OCI-LY3 (cell line): ENCODE measurements at regions not wholly inside any gene's neighbourhood (a gene's known extent, or its start where the extent isn't known, plus 50 kb on each side); places are given as distances from the start of the nearest gene placed in this dataset.

Experiments used
- EZH2phosphoT487 ChIP-seq: fragments of 200-600 bp; shearing (Covaris generic); IDR thresholded peaks from 2 replicates; pipeline ENCODE4 v1.6.1; 2018; ENCODE audit warnings: antibody characterized with exemption, mixed run types, low read depth
- TF ChIP-seq, protein P1 (sequence below): fragments of 200-600, 300-600 bp; sonication (generic); IDR thresholded peaks from 2 replicates; pipeline ENCODE4 v1.5.1; 2014; ENCODE audit warnings: antibody characterized with exemption, low read length, low read depth

DNA sequence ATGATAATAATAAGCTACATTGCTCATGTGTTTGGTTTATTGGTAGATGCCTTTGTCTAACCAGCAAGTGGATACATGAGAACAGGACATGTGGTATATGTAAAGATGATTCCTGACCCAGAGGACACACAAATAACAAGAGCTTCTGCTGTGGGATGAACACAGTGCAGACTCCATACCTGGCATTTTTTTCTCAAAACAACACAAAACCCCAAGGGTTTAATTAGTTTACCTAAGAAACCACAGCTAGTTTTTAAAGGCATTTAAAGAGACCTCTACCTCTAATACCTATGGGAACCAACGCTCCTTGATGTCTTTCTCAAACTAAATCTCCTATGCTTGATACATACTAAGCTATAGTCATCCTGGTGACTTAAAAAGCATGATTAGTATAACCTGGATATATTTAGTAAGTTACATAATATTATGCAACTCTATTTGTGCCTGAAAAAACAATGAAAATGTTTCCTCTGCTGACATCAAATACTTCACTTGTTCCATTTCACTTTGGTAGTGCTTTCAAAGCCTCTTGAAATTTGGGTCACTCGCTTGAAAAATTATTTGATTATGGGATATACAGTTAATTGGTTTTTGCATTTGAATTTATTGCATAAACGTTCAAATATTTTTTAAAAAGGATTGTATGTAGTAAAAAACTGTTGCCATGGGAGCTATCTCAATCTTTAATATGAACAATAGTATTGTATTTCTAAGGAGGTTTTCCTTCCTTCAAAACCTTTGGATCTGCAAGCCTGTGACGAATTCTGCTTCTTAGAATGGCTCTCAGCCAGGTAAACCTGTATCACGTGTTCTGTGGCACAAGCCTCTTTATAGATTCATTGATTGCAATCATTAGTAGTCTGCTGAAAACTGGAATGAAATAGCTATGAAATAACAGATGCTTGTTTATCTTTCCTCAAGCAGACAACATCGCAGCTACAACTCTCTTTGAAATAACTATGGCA, 233.0 kb upstream of the KCNMB2 start:
- TF ChIP-seq, protein P1, sequence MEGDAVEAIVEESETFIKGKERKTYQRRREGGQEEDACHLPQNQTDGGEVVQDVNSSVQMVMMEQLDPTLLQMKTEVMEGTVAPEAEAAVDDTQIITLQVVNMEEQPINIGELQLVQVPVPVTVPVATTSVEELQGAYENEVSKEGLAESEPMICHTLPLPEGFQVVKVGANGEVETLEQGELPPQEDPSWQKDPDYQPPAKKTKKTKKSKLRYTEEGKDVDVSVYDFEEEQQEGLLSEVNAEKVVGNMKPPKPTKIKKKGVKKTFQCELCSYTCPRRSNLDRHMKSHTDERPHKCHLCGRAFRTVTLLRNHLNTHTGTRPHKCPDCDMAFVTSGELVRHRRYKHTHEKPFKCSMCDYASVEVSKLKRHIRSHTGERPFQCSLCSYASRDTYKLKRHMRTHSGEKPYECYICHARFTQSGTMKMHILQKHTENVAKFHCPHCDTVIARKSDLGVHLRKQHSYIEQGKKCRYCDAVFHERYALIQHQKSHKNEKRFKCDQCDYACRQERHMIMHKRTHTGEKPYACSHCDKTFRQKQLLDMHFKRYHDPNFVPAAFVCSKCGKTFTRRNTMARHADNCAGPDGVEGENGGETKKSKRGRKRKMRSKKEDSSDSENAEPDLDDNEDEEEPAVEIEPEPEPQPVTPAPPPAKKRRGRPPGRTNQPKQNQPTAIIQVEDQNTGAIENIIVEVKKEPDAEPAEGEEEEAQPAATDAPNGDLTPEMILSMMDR, result no peak
- no peak for TF ChIP-seq EZH2phosphoT487
